NCI-H1417 (cell line): ENCODE measurements at regions not wholly inside any gene's neighbourhood (a gene's known extent, or its start where the extent isn't known, plus 50 kb on each side); places are given as distances from the start of the nearest gene placed in this dataset.

Source experiments
- DNase-seq, 3 experiments: peaks; one replicate each; lab custom pipeline; 2025; lab: John Stamatoyannopoulos, UW

DNA sequence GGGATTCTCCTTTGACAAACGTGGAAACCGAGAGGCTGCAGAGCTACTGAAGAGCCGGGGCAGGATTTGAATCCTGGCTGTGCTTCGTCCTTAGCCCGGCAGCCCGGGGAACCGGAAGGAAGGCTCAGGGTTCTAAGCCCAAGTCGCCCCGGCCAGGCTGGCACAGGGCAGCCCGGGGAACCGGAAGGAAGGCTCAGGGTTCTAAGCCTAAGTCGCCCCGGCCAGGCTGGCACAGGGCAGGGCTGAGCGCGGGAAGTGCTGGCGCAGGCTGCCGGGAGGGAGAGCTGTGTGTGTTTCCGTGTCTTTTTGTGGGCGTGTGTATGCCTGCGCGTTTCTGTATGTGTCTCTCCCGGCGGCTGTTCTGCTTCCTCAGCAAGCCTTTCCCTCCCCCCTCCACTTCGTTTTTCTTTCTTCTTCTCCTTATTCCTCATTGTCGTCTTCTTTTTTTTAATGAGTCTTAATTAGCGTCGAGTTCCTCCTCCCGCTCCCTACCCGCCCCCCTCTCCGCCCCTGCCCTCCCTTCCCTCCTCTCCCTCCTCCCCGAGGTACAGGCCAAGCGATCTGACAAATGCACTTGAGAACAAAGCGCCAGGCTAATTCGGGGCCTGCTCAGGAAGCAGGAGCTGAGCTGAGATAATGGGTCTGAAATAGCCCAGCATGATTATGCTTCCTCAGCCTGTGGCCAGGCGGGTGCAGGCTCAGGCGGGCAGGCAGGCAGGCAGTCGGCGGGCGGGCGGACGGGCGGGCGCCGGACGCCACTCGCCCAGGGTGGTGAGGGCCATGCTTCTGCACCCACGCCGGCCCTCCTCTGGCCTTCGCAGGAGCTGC is 65.9 kb downstream of the EFNB1 start:
- peak in 2 of 3 experiments; percentile 63 to 86 for DNase-seq

DNA sequence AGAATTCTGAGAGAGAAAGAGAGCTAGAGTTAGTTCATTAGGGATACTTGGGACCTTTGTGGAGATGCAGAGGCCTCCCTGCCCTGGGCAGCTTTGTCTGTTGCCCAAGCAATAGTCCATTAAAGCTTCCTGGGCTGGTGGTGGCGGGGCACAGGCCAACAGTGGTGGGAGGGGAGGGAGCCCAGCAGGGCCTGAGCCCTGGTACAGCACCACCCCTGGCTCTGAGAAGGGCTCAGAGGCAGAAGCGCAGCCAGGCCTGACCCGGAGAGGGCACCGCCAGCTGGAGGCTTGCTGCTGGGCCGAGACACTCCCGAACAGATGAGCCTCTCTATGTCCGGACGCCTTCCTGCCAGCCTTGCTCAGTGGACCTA is 65.3 kb downstream of the EFNB1 start:
- DNase-seq = no peak

DNA sequence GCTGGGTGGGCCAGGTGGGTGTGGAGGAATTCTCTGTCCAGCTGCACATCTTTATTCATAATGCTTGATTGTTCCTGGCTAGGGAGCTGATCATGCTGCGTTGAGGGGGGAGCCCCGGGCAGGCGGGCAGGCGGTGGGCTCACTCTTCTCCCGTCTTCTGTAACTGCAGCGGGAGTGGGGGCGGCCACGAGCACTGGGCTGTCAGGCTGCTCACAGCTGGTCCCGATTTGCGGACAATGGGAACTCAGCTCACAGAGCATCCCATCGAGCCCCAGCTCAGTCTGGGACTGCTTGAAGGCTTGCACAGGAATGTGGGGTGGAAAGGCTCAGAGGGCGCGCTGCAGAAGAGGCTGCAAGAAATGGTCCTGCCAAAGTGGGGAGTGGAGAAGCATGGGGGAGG is 63.8 kb downstream of the EFNB1 start:
- DNase-seq = no peak

DNA sequence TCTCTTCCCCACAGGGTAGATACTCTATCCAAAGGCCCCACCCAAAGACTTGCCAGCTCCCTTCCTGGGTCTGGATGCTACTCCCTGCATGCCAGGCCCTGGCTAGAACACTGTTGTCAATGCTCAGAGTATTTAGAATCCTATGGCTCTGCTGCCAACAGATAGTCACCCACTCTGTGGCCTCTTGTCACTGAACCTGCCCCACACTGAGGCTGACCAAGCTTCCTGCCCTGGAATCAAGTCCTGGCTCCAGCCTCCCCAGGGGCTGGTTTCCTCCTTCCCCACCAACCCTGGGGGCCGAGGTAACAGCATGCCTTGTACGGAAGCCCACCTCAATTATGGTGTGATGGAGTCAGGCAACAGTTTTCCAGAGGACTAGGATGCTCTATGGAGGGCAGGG is 63.3 kb downstream of the EFNB1 start:
- DNase-seq = no peak
